GM19468 (cell line): ENCODE measurements at regions not wholly inside any gene's neighbourhood (a gene's known extent, or its start where the extent isn't known, plus 50 kb on each side); places are given as distances from the start of the nearest gene placed in this dataset.

Experiments used
- ATAC-seq: cut with Tn5 transposase; IDR thresholded peaks from one replicate; pipeline ENCODE4 v1.9.1; 2021; ENCODE audit warnings: mild to moderate bottlenecking, moderate library complexity, moderate number of reproducible peaks; ENCODE audit not compliant: unreplicated experiment; ENCODE audit errors: extremely low read depth

DNA sequence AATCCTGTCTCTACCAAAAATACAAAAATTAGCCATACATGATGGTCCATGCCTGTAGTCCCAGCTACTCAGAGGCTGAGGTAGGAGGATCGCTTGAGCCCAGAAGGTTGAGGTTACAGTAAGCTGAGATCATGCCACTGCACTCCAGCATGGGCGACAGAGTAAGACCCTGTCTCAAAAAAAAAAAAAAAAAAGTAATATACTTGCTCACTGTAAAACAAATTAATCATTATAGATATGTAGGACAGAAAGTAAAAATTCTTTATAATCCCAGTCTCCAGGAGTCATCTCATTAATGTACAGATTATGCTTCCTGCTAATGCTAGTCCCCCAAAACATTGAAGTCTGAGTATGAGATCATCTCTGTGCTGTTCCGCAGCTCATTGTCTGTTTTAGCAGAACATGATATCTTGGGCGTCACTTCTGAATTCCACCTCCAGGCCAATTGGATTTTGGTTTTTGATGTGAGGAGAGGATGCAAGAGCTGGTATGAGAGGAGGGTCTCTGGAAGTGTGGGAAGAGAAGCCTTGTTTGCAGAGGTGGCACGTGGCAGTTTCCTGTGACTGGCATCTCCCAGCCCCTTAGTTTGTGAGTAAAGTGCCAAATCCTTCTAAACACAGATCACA lies 75.4 kb upstream of the NPAS1 start:
- ATAC-seq: no peak

DNA sequence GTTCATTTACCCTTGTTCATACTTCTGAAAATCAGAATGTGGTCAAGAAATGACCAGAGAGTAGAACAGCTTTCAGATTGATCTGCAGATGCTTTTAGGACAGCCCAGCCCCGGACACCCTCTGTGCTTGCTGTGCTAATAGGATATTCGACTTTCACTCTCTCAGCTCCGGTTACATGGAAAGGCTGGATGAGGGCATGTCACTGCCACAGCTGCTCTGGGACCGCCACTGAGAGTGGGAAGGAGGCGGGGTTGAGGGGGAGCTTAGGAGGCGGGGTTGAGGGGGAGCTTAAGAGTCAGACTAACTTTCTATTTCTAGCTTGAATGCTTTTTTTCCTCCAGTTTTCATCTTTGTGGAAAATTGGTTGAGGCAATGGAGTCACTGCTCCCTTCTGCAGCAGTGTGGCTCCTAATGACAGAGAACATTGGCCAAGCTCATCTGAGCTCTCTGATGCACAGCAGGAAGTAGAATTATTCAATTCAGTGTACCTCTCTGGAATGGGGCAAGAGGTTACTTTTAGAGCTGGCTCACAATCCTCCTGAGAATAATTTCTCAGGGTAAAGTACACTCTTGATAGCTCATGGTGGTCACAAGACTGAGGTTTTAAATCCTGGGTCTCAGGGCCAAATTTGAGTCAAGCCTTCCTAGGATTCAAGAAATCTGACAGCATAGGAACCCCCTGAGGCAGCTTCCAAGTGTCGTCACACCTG lies 74.6 kb upstream of the NPAS1 start:
- no peak for ATAC-seq

- ATAC-seq: no peak
These were observed 73.7 kb upstream of the NPAS1 start for GRCh38 chr19:46945694-46946489.

- ATAC-seq: no peak
These were observed 72.9 kb upstream of the NPAS1 start for GRCh38 chr19:46946611-46947238.

GRCh38 chr19:46947866-46948265 lies 71.8 kb upstream of the NPAS1 start:
- ATAC-seq: no peak

DNA sequence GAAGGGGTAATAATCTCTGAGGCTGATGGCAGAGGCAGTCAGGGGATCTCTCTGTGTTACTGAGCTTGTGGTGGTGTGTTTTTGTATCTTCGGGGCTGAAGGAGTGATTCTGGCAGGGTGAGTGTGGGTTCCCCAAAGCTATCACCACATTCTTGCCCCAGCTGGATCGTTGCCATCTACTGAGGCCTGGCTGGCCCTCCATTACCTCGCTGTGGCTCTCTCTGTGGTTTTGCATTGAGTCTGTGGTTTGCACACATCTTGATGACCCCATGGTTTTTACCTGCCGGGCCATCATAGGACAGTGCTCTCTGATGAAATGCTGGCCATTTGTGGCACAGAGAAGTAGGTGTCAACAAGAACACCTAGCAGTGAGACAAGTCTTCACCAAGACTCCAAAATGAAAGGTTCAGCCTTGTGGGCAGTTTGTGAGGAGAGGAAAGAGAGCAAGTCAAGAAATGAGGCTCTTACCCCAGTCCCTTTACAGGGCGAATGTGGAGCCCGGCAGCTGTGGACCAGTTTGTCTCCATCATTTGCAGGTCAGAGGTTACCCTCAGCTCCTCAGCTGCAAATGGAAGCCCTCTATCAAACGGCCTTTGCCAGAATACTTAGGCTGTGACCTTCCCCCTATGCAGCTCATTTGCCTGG lies 69.0 kb upstream of the NPAS1 start:
- ATAC-seq: no peak

DNA sequence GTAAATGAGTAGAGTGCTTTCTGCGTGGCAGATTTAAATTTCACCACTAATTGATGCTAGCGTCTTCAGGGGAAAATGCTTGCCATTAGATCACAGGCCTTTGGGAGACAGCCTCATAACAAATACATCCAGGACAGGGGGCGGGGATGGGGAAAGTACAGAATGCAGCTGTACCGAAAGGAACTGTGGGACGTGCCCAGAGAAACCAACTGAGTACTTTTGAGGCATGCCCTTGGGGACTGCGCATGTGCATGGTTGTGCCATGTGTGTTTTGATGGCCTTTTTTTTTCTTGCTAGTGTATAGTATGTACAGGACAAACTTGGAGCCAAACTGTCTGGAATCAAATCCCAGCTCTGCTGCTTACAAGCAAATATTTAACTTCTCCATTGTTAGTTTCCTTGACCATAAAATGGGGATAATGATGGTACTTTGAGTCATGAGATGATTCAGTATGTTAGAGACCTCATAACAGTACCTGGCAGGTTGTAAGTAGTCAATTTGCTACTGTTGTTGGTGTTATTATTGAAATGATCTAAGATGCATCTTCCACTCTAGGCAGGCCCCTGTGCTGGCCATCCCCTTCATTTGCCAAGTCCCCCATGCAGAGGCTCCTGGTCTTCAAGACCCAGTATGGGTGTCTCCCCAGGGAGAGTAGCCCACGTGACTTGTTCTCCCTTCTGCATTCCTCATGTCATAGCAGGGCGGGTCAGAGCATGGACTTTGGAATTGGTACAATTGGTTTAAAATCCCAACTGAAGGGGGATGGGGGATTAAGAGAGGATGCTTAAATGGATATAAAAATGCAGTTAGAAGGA lies 68.3 kb upstream of the NPAS1 start:
- ATAC-seq: no peak

DNA sequence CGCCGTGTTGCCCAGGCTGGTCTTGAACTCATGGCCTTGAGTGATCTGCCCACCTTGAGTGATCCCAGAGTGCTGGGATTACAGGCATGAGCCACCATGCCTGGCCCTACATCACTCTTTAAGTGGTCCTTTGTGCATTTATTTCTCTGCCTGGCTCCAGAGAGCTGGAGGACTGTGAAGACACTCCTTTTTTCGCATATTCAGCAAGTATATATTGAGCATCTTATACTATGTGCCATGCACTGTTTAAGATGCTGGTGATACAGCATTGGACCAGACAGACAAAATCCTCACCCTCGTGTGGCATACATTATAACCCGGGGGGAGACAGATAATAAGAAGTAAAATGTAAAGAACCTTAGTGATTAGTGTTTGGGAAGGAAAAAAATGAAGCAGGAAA lies 66.8 kb upstream of the NPAS1 start:
- no peak for ATAC-seq

DNA sequence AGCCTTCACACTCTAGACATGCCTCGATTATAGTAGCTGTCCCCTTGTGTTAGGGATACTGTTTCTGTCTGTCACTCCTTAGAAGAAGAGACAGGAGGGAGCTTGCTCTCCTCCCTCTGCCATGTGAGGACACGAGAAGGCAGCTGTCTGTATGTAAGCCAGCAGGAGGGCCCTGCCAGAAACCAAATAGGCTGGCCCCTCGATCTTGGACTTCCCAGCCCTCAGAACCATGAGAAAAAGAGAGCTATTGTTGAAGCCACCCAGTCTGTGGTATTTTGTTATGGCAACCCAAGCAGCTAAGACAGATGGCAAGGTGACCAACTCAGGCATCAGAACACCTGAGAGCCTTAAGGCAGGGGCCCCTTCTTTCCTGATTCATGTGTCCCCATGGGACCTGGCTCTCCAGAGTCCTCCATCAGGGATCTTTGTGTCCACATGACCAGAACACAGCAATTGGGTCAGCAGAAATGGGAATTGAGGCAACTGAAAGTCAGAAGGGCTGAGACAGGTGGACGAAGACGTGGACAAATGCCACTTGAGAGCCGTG lies 65.6 kb upstream of the NPAS1 start:
- ATAC-seq: no peak

- ATAC-seq: peak; percentile 59
These were observed 65.1 kb upstream of the NPAS1 start for GRCh38 chr19:46954502-46954992.

GRCh38 chr19:46954993-46955812 lies 64.4 kb upstream of the NPAS1 start:
- no peak for ATAC-seq

DNA sequence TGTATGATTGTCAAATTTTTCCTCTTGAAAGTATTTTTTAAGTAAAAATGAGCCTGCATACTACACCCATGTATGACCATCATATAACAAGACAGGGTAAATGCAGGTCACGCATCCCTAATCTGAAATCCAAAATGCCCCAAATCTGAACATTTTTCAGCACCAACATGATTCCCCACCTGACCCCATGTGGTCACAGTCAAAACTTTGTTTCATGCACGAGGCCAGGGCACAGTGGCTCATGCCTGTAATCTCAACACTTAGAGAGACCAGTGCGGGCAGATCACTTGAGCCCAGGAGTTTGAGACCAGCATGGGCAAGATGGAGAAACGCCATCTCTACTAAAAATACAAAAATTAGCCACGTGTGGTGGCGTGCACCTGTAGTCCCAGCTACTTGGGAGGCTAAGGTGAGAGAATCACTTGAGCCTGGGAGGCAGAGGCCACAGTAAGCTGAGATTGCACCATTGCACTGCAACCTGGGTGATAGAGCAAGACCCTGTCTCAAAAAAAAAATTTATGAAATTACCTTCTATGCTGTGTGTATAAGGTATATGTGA lies 63.7 kb upstream of the NPAS1 start:
- ATAC-seq: no peak

GRCh38 chr19:46958532-46958931 lies 61.1 kb upstream of the NPAS1 start:
- no peak for ATAC-seq

GRCh38 chr19:46959894-46960556 lies 59.6 kb upstream of the NPAS1 start:
- ATAC-seq: no peak

GRCh38 chr19:46962030-46962570 lies 57.5 kb upstream of the NPAS1 start:
- ATAC-seq: no peak

DNA sequence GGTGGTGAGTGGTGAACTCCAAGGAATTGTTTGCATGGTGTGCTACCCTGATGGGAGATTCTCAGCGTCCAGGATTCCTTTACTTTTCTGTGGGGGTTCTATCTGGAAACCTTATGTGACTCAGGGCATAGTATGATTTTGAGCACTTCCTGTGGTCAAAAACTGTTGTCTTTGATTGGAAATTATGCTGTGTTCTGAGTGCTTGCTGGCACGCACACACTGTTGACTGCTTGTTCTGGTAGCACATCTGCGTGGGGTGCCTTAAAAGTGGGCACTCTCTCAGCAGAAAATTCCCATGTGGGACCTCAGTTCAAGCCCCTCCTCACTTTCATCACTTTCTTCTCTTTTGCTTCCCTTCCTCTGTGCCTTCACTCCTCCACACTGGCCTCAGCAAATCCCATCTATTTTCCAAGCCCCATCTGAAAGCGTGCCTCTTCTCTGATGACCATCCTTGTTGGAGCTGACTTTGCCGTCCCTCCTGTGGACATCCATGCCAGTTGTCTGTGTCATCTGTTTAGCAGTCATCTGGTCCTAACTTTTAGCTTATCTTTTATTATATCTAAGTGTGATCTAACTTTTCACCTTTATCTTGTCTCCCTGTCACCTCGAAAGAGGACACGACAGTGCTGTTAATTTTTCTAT lies 56.4 kb upstream of the NPAS1 start:
- ATAC-seq: no peak

- ATAC-seq: no peak
These were observed 52.0 kb upstream of the NPAS1 start for GRCh38 chr19:46967578-46968032.
